ENCODE measurements at regions not wholly inside any gene's neighbourhood (a gene's known extent, or its start where the extent isn't known, plus 50 kb on each side); places are given as distances from the start of the nearest gene placed in this dataset.

- Histone ChIP-seq H3K79me2 (ENCODE audit: low read depth) (no peaks in the 10 kb centered on the region), H4K20me1 (ENCODE audit: insufficient read depth) (no peaks in the 10 kb centered on the region), H3K27ac (no peak overlapping the region), H3F3A (ENCODE audit: insufficient read depth, low read depth) (no peaks in the 10 kb centered on the region), H2AFZ (no peak overlapping the region), H3K9me2 (ENCODE audit: insufficient read depth) (no peaks in the 10 kb centered on the region), H3K36me3 (ENCODE audit: low read depth) (no peaks in the 10 kb centered on the region), H3K4me2 (no peak overlapping the region), H3K9me3 (ENCODE audit: insufficient read depth, low read depth) (no peaks in the 10 kb centered on the region), H3K27me3 (ENCODE audit: insufficient read depth, low read depth) (no peaks in the 10 kb centered on the region), H3K4me3 (no peak overlapping the region), H3K4me1 (replicated peaks; ENCODE audit: insufficient read depth) (no peaks in the 10 kb centered on the region)
- intact Hi-C loops (cut with micrococcal nuclease; ENCODE audit: unreplicated experiment): no loop called here
- CTCF ChIA-PET: no interaction called here
- BruUV-seq (replicated peaks): no TSS peak
- DNase-seq: no peak
- POLR2A ChIA-PET (ENCODE audit: unreplicated experiment): no interaction called here
- TF ChIP-seq EZH2 (IDR thresholded peaks at IDR 0.05; ENCODE audit: low read depth) (no peak), CTCF (conservative IDR thresholded peaks at IDR 0.05) (no peak)
These were observed 253.5 kb downstream of the KCNJ2 start for GRCh38 chr17:70422862-70423261.

- no peaks in the 10 kb centered on the region for H3K9me2 ChIP-seq (ENCODE audit: insufficient read depth)
- H3F3A ChIP-seq (ENCODE audit: insufficient read depth, low read depth): no peaks in the 10 kb centered on the region
- no peak for DNase-seq
- H3K4me2 ChIP-seq: no peak overlapping the region
- H3K36me3 ChIP-seq (ENCODE audit: low read depth): no peaks in the 10 kb centered on the region
- H3K4me3 ChIP-seq: no peak overlapping the region
- H3K79me2 ChIP-seq (ENCODE audit: low read depth): no peaks in the 10 kb centered on the region
- no peaks in the 10 kb centered on the region for H4K20me1 ChIP-seq (ENCODE audit: insufficient read depth)
- H3K9me3 ChIP-seq (ENCODE audit: insufficient read depth, low read depth): no peaks in the 10 kb centered on the region
- H3K4me1 ChIP-seq (replicated peaks; ENCODE audit: insufficient read depth): no peaks in the 10 kb centered on the region
- no peak overlapping the region for H2AFZ ChIP-seq
- intact Hi-C loops (cut with micrococcal nuclease; ENCODE audit: unreplicated experiment): no loop called here
- BruUV-seq (replicated peaks): no TSS peak
- no peaks in the 10 kb centered on the region for H3K27me3 ChIP-seq (ENCODE audit: insufficient read depth, low read depth)
- H3K27ac ChIP-seq: no peak overlapping the region
- ChIA-PET POLR2A (ENCODE audit: unreplicated experiment) (no interaction called here), CTCF (no interaction called here)
- TF ChIP-seq CTCF (conservative IDR thresholded peaks at IDR 0.05) (no peak), EZH2 (IDR thresholded peaks at IDR 0.05; ENCODE audit: low read depth) (no peak)
These were observed 254.2 kb downstream of the KCNJ2 start for GRCh38 chr17:70423562-70423961.

- Histone ChIP-seq H3K36me3 (ENCODE audit: low read depth) (no peaks in the 10 kb centered on the region), H4K20me1 (ENCODE audit: insufficient read depth) (no peaks in the 10 kb centered on the region), H3K4me3 (no peak overlapping the region), H3F3A (ENCODE audit: insufficient read depth, low read depth) (no peaks in the 10 kb centered on the region), H3K9me3 (ENCODE audit: insufficient read depth, low read depth) (no peaks in the 10 kb centered on the region), H3K9me2 (ENCODE audit: insufficient read depth) (no peaks in the 10 kb centered on the region), H3K27me3 (ENCODE audit: insufficient read depth, low read depth) (no peaks in the 10 kb centered on the region), H2AFZ (no peak overlapping the region), H3K4me1 (replicated peaks; ENCODE audit: insufficient read depth) (no peaks in the 10 kb centered on the region), H3K4me2 (no peak overlapping the region), H3K79me2 (ENCODE audit: low read depth) (no peaks in the 10 kb centered on the region), H3K27ac (no peak overlapping the region)
- intact Hi-C loops (cut with micrococcal nuclease; ENCODE audit: unreplicated experiment): no loop called here
- ChIA-PET CTCF (no interaction called here), POLR2A (ENCODE audit: unreplicated experiment) (no interaction called here)
- TF ChIP-seq EZH2 (IDR thresholded peaks at IDR 0.05; ENCODE audit: low read depth): no peak
- TF ChIP-seq CTCF (conservative IDR thresholded peaks at IDR 0.05): no peak
- no peak for DNase-seq
- BruUV-seq (replicated peaks): no TSS peak
These were observed 257.4 kb downstream of the KCNJ2 start for GRCh38 chr17:70426752-70427151.

Measured in PC-9 (cell line).